Uterus (tissue), 2 donors: ENCODE measurements at regions not wholly inside any gene's neighbourhood (a gene's known extent, or its start where the extent isn't known, plus 50 kb on each side); places are given as distances from the start of the nearest gene placed in this dataset.

Source experiments
- POLR2A ChIP-seq, 2 donors: fragments of 450-650 bp; IDR thresholded peaks; one replicate each; pipeline ENCODE4 v1.6.1; 2016; ENCODE audit warnings: antibody characterized with exemption in 2 of 2, mild to moderate bottlenecking in 1 of 2, moderate library complexity in 1 of 2
- TF ChIP-seq, protein P1 (sequence below), 4 experiments: fragments of 200-600 bp in 2 of 4; fragments of 450-650 bp in 2 of 4; sonication (generic) in 2 of 4; IDR thresholded peaks; one replicate each; pipeline ENCODE4 v1.5.1; 2016 to 2019; ENCODE audit warnings: antibody characterized with exemption in 4 of 4, mild to moderate bottlenecking in 2 of 4, moderate library complexity in 1 of 4

DNA sequence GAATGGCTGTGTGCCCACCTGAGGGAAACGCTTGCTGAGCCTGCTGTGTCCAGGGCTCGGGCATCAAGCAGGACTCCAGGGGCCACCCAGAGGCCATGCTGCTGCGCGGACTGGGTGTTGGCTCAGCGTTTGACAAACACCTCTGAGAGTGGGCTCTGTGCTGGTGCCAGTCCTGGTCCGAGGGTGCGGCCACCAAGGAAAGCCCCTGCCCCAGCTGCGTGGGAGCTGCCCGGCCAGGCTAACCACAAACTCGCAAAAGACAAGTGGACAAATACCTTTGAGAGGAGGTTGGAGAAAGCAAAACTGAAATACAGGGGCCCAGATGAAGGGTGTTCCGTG lies 65.6 kb upstream of the TTC34 start:
- TF ChIP-seq POLR2A (IDR thresholded peaks at IDR 0.05) = no peak
- TF ChIP-seq, protein P1, sequence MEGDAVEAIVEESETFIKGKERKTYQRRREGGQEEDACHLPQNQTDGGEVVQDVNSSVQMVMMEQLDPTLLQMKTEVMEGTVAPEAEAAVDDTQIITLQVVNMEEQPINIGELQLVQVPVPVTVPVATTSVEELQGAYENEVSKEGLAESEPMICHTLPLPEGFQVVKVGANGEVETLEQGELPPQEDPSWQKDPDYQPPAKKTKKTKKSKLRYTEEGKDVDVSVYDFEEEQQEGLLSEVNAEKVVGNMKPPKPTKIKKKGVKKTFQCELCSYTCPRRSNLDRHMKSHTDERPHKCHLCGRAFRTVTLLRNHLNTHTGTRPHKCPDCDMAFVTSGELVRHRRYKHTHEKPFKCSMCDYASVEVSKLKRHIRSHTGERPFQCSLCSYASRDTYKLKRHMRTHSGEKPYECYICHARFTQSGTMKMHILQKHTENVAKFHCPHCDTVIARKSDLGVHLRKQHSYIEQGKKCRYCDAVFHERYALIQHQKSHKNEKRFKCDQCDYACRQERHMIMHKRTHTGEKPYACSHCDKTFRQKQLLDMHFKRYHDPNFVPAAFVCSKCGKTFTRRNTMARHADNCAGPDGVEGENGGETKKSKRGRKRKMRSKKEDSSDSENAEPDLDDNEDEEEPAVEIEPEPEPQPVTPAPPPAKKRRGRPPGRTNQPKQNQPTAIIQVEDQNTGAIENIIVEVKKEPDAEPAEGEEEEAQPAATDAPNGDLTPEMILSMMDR (IDR thresholded peaks at IDR 0.05) = no peak
